GM18517 (cell line): ENCODE measurements at regions not wholly inside any gene's neighbourhood (a gene's known extent, or its start where the extent isn't known, plus 50 kb on each side); places are given as distances from the start of the nearest gene placed in this dataset.

Experiments used
- ATAC-seq: cut with Tn5 transposase; IDR thresholded peaks from one replicate; pipeline ENCODE4 v1.9.1; 2021; ENCODE audit warnings: mild to moderate bottlenecking, moderate library complexity; ENCODE audit not compliant: unreplicated experiment

GRCh38 chr2:76464310-76464709 is 753.6 kb upstream of the GCFC2 start:
- ATAC-seq = no peak

GRCh38 chr2:76461431-76461830 is 750.7 kb upstream of the GCFC2 start:
- no peak for ATAC-seq

GRCh38 chr2:76455910-76456309 is 745.2 kb upstream of the GCFC2 start:
- no peak for ATAC-seq

GRCh38 chr2:76450024-76450475 is 739.3 kb upstream of the GCFC2 start:
- no peak for ATAC-seq

- no peak for ATAC-seq
Measured at GRCh38 chr2:76448956-76449355, 738.2 kb upstream of the GCFC2 start.

- no peak for ATAC-seq
Measured at GRCh38 chr2:76447294-76447693, 736.6 kb upstream of the GCFC2 start.

GRCh38 chr2:76446872-76447271 is 736.2 kb upstream of the GCFC2 start:
- no peak for ATAC-seq

- no peak for ATAC-seq
Measured at GRCh38 chr2:76445880-76446279, 735.2 kb upstream of the GCFC2 start.

GRCh38 chr2:76444732-76445131 is 734.0 kb upstream of the GCFC2 start:
- no peak for ATAC-seq

- no peak for ATAC-seq
Measured at GRCh38 chr2:76437564-76437963, 726.8 kb upstream of the GCFC2 start.

- ATAC-seq = no peak
Measured at GRCh38 chr2:76429374-76429773, 718.7 kb upstream of the GCFC2 start.

GRCh38 chr2:76427452-76427851 is 716.7 kb upstream of the GCFC2 start:
- no peak for ATAC-seq

- ATAC-seq = no peak
Measured at GRCh38 chr2:76415821-76416220, 705.1 kb upstream of the GCFC2 start.

GRCh38 chr2:76413436-76413835 is 702.7 kb upstream of the GCFC2 start:
- ATAC-seq = no peak

- no peak for ATAC-seq
Measured at GRCh38 chr2:76406134-76406855, 695.6 kb upstream of the GCFC2 start.

GRCh38 chr2:76393356-76393755 is 682.6 kb upstream of the GCFC2 start:
- ATAC-seq = no peak

- ATAC-seq = no peak
Measured at GRCh38 chr2:76391678-76392077, 681.0 kb upstream of the GCFC2 start.

GRCh38 chr2:76387294-76387693 is 676.6 kb upstream of the GCFC2 start:
- ATAC-seq = no peak

- ATAC-seq = no peak
Measured at GRCh38 chr2:76385943-76386342, 675.2 kb upstream of the GCFC2 start.

- no peak for ATAC-seq
Measured at GRCh38 chr2:76381624-76382023, 670.9 kb upstream of the GCFC2 start.

GRCh38 chr2:76378140-76378539 is 667.4 kb upstream of the GCFC2 start:
- ATAC-seq = no peak

- no peak for ATAC-seq
Measured at GRCh38 chr2:76341439-76341838, 630.7 kb upstream of the GCFC2 start.

- no peak for ATAC-seq
Measured at GRCh38 chr2:76332871-76333270, 622.2 kb upstream of the GCFC2 start.
